IPS-NIHi7 (cell line): ENCODE measurements at regions not wholly inside any gene's neighbourhood (a gene's known extent, or its start where the extent isn't known, plus 50 kb on each side); places are given as distances from the start of the nearest gene placed in this dataset.

Experiments
- DNase-seq: peaks from one replicate; pipeline ENCODE4 v3.0.0; 2012; ENCODE audit warnings: mixed read lengths; ENCODE audit errors: extremely low spot score

GRCh38 chr13:29905845-29906244 is 55.4 kb upstream of the UBL3 start:
- DNase-seq: no peak

GRCh38 chr13:29903996-29904395 is 53.6 kb upstream of the UBL3 start:
- DNase-seq: no peak

- DNase-seq: no peak
These were observed 53.1 kb upstream of the UBL3 start for GRCh38 chr13:29903543-29903942.

GRCh38 chr13:29902632-29903305 is 52.4 kb upstream of the UBL3 start:
- no peak for DNase-seq

GRCh38 chr13:29901710-29902631 is 51.6 kb upstream of the UBL3 start:
- no peak for DNase-seq
